Neutrophil (primary cell): ENCODE measurements at regions not wholly inside any gene's neighbourhood (a gene's known extent, or its start where the extent isn't known, plus 50 kb on each side); places are given as distances from the start of the nearest gene placed in this dataset.

ENCODE experiments used
- H3K27ac ChIP-seq: fragments of 200-600 bp; sonication (generic); 2 replicates; pipeline ENCODE4 v1.5.1; 2016; ENCODE audit warnings: mild to moderate bottlenecking, moderate library complexity
- H3K27me3 ChIP-seq: fragments of 200-600 bp; sonication (generic); 2 replicates; pipeline ENCODE4 v1.6.0; 2016; ENCODE audit warnings: mild to moderate bottlenecking
- H3K36me3 ChIP-seq: fragments of 200-600 bp; sonication (generic); 2 replicates; pipeline ENCODE4 v1.5.1; 2017
- H3K4me1 ChIP-seq, 2 experiments: fragments of 200-600 bp in 1 of 2; sonication (generic) in 1 of 2; 1 replicate in 1 of 2; 2 replicates in 1 of 2; pipeline versions ENCODE4 v1.5.1 to v1.6.1; 2013 to 2016; ENCODE audit warnings: low read depth in 1 of 2, low read length in 1 of 2, mild to moderate bottlenecking in 1 of 2, moderate library complexity in 1 of 2; ENCODE audit not compliant: control insufficient read depth in 1 of 2, insufficient read depth in 1 of 2
- H3K4me3 ChIP-seq, 2 experiments: fragments of 200-600 bp in 1 of 2; sonication (generic) in 1 of 2; 1 replicate in 1 of 2; 2 replicates in 1 of 2; pipeline ENCODE4 v1.5.1; 2013 to 2016; ENCODE audit warnings: low read depth in 1 of 2, low read length in 1 of 2, mild to moderate bottlenecking in 1 of 2, moderate library complexity in 1 of 2
- H3K9me3 ChIP-seq: fragments of 200-600 bp; sonication (generic); 2 replicates; pipeline ENCODE4 v1.5.1; 2016
- TF ChIP-seq, protein P1 (sequence below): fragments of 200-600 bp; sonication (generic); IDR thresholded peaks from 2 replicates; pipeline ENCODE4 v1.5.1; 2016; ENCODE audit warnings: antibody characterized with exemption

- TF ChIP-seq, protein P1, sequence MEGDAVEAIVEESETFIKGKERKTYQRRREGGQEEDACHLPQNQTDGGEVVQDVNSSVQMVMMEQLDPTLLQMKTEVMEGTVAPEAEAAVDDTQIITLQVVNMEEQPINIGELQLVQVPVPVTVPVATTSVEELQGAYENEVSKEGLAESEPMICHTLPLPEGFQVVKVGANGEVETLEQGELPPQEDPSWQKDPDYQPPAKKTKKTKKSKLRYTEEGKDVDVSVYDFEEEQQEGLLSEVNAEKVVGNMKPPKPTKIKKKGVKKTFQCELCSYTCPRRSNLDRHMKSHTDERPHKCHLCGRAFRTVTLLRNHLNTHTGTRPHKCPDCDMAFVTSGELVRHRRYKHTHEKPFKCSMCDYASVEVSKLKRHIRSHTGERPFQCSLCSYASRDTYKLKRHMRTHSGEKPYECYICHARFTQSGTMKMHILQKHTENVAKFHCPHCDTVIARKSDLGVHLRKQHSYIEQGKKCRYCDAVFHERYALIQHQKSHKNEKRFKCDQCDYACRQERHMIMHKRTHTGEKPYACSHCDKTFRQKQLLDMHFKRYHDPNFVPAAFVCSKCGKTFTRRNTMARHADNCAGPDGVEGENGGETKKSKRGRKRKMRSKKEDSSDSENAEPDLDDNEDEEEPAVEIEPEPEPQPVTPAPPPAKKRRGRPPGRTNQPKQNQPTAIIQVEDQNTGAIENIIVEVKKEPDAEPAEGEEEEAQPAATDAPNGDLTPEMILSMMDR = no peak
These were observed 54.1 kb upstream of the GNG2 start for GRCh38 chr14:51806026-51807023.

DNA sequence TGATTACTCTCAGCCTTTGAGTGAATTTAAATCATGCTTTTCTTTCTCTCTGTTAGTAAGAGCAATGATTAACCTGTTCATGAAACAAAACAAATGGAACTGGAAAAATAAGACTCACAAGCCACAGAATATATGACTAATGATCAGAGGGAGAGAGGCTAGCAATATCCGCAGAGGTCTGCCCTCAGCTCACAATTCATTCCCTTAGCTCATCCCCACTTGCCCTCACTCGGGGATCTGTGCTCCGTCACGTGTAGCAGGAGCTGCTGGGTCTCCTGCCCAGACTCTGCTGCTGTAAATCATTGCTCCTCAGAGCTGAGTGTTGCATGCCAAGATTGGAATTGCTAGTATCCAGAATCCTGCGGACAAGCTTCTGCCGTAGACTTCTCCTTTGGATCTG, 53.1 kb upstream of the GNG2 start:
- no peaks in the 10 kb centered on the region for H3K36me3 ChIP-seq
- no peak overlapping the region for H3K27ac ChIP-seq
- H3K4me3 ChIP-seq = no peak overlapping the region
- H3K27me3 ChIP-seq = no peaks in the 10 kb centered on the region
- H3K9me3 ChIP-seq = no peaks in the 10 kb centered on the region
- TF ChIP-seq, protein P1 = no peak
- H3K4me1 ChIP-seq = no peaks in the 10 kb centered on the region

More at GRCh38 chr14:51806026-51807023, 54.1 kb upstream of the GNG2 start:
- Histone ChIP-seq H3K9me3 (no peaks in the 10 kb centered on the region), H3K4me1 (no peaks in the 10 kb centered on the region), H3K27me3 (no peaks in the 10 kb centered on the region), H3K27ac (no peak overlapping the region), H3K4me3 (no peak overlapping the region), H3K36me3 (no peaks in the 10 kb centered on the region)
